Liver (tissue), 1 donor: ENCODE measurements at regions not wholly inside any gene's neighbourhood (a gene's known extent, or its start where the extent isn't known, plus 50 kb on each side); places are given as distances from the start of the nearest gene placed in this dataset. TPM values are rescaled to one million over a fixed set of nuclear protein-coding genes. Genes with fewer than 3 reads are reported as not detected.

Experiments used
- small RNA-seq: library from RNA; depleted of rRNA; stranded (forward); fragments of <200 nt; gene quantifications from one replicate; pipeline ENCODE3, GENCODE V24; 2014

Small RNA genes lying in the stretch of these regions (small RNA-seq; reads per million reads assigned to genes)
- gene MIR1268A: not detected
